ENCODE measurements at regions not wholly inside any gene's neighbourhood (a gene's known extent, or its start where the extent isn't known, plus 50 kb on each side); places are given as distances from the start of the nearest gene placed in this dataset.
"Not testable (repeated sequence)": the region's sequence is repeated elsewhere in the genome, so short reads cannot be mapped to it uniquely, and the experiment has no call there.

GRCh38 chr15:22519213-22519612 is 60.5 kb downstream of the GOLGA6L22 start:
- H3K36me3 ChIP-seq (ENCODE audit: control insufficient read depth, insufficient read depth, low read length); H3K27me3 ChIP-seq (ENCODE audit: control insufficient read depth, insufficient read depth, low read length); H3K27ac ChIP-seq (ENCODE audit: low read depth, low read length); H3K9me3 ChIP-seq (ENCODE audit: control insufficient read depth, insufficient read depth, low read depth, low read length); H3K4me1 ChIP-seq (ENCODE audit: control insufficient read depth, insufficient read depth, low read length); H3K4me3 ChIP-seq (ENCODE audit: low read depth, low read length); H3K9ac ChIP-seq (ENCODE audit: low read length): not testable (repeated sequence)

- not testable (repeated sequence) for H3K36me3 ChIP-seq (ENCODE audit: control insufficient read depth, insufficient read depth, low read length); H3K27me3 ChIP-seq (ENCODE audit: control insufficient read depth, insufficient read depth, low read length); H3K9me3 ChIP-seq (ENCODE audit: control insufficient read depth, insufficient read depth, low read depth, low read length); H3K4me3 ChIP-seq (ENCODE audit: low read depth, low read length); H3K9ac ChIP-seq (ENCODE audit: low read length); H3K27ac ChIP-seq (ENCODE audit: low read depth, low read length); H3K4me1 ChIP-seq (ENCODE audit: control insufficient read depth, insufficient read depth, low read length)
These were observed 67.8 kb downstream of the GOLGA6L22 start for GRCh38 chr15:22526537-22526936.

- H3K27ac ChIP-seq (ENCODE audit: low read depth, low read length); H3K27me3 ChIP-seq (ENCODE audit: control insufficient read depth, insufficient read depth, low read length); H3K9ac ChIP-seq (ENCODE audit: low read length); H3K4me1 ChIP-seq (ENCODE audit: control insufficient read depth, insufficient read depth, low read length); H3K4me3 ChIP-seq (ENCODE audit: low read depth, low read length); H3K9me3 ChIP-seq (ENCODE audit: control insufficient read depth, insufficient read depth, low read depth, low read length); H3K36me3 ChIP-seq (ENCODE audit: control insufficient read depth, insufficient read depth, low read length): not testable (repeated sequence)
These were observed 68.3 kb downstream of the GOLGA6L22 start for GRCh38 chr15:22527016-22527415.

- not testable (repeated sequence) for H3K4me1 ChIP-seq (ENCODE audit: control insufficient read depth, insufficient read depth, low read length); H3K36me3 ChIP-seq (ENCODE audit: control insufficient read depth, insufficient read depth, low read length); H3K9ac ChIP-seq (ENCODE audit: low read length); H3K4me3 ChIP-seq (ENCODE audit: low read depth, low read length); H3K27ac ChIP-seq (ENCODE audit: low read depth, low read length); H3K9me3 ChIP-seq (ENCODE audit: control insufficient read depth, insufficient read depth, low read depth, low read length); H3K27me3 ChIP-seq (ENCODE audit: control insufficient read depth, insufficient read depth, low read length)
These were observed 70.5 kb downstream of the GOLGA6L22 start for GRCh38 chr15:22529200-22529599.

GRCh38 chr15:22559701-22560100 is 101.0 kb downstream of the GOLGA6L22 start:
- H3K4me1 ChIP-seq (ENCODE audit: control insufficient read depth, insufficient read depth, low read length); H3K27me3 ChIP-seq (ENCODE audit: control insufficient read depth, insufficient read depth, low read length); H3K36me3 ChIP-seq (ENCODE audit: control insufficient read depth, insufficient read depth, low read length); H3K9ac ChIP-seq (ENCODE audit: low read length); H3K4me3 ChIP-seq (ENCODE audit: low read depth, low read length); H3K9me3 ChIP-seq (ENCODE audit: control insufficient read depth, insufficient read depth, low read depth, low read length); H3K27ac ChIP-seq (ENCODE audit: low read depth, low read length): not testable (repeated sequence)

GRCh38 chr15:22561716-22562115 is 103.0 kb downstream of the GOLGA6L22 start:
- not testable (repeated sequence) for H3K27ac ChIP-seq (ENCODE audit: low read depth, low read length); H3K9me3 ChIP-seq (ENCODE audit: control insufficient read depth, insufficient read depth, low read depth, low read length); H3K4me1 ChIP-seq (ENCODE audit: control insufficient read depth, insufficient read depth, low read length); H3K4me3 ChIP-seq (ENCODE audit: low read depth, low read length); H3K9ac ChIP-seq (ENCODE audit: low read length); H3K36me3 ChIP-seq (ENCODE audit: control insufficient read depth, insufficient read depth, low read length); H3K27me3 ChIP-seq (ENCODE audit: control insufficient read depth, insufficient read depth, low read length)

- not testable (repeated sequence) for H3K27ac ChIP-seq (ENCODE audit: low read depth, low read length); H3K9me3 ChIP-seq (ENCODE audit: control insufficient read depth, insufficient read depth, low read depth, low read length); H3K4me3 ChIP-seq (ENCODE audit: low read depth, low read length); H3K9ac ChIP-seq (ENCODE audit: low read length); H3K4me1 ChIP-seq (ENCODE audit: control insufficient read depth, insufficient read depth, low read length); H3K36me3 ChIP-seq (ENCODE audit: control insufficient read depth, insufficient read depth, low read length); H3K27me3 ChIP-seq (ENCODE audit: control insufficient read depth, insufficient read depth, low read length)
These were observed 107.8 kb downstream of the GOLGA6L22 start for GRCh38 chr15:22566510-22566909.

- not testable (repeated sequence) for H3K27ac ChIP-seq (ENCODE audit: low read depth, low read length); H3K36me3 ChIP-seq (ENCODE audit: control insufficient read depth, insufficient read depth, low read length); H3K4me3 ChIP-seq (ENCODE audit: low read depth, low read length); H3K27me3 ChIP-seq (ENCODE audit: control insufficient read depth, insufficient read depth, low read length); H3K4me1 ChIP-seq (ENCODE audit: control insufficient read depth, insufficient read depth, low read length); H3K9me3 ChIP-seq (ENCODE audit: control insufficient read depth, insufficient read depth, low read depth, low read length); H3K9ac ChIP-seq (ENCODE audit: low read length)
These were observed 110.8 kb downstream of the GOLGA6L22 start for GRCh38 chr15:22569486-22569885.

- not testable (repeated sequence) for H3K9me3 ChIP-seq (ENCODE audit: control insufficient read depth, insufficient read depth, low read depth, low read length); H3K27me3 ChIP-seq (ENCODE audit: control insufficient read depth, insufficient read depth, low read length); H3K27ac ChIP-seq (ENCODE audit: low read depth, low read length); H3K36me3 ChIP-seq (ENCODE audit: control insufficient read depth, insufficient read depth, low read length); H3K4me1 ChIP-seq (ENCODE audit: control insufficient read depth, insufficient read depth, low read length); H3K4me3 ChIP-seq (ENCODE audit: low read depth, low read length); H3K9ac ChIP-seq (ENCODE audit: low read length)
These were observed 113.5 kb downstream of the GOLGA6L22 start for GRCh38 chr15:22572152-22572735.

- H3K9ac ChIP-seq (ENCODE audit: low read length); H3K9me3 ChIP-seq (ENCODE audit: control insufficient read depth, insufficient read depth, low read depth, low read length); H3K27me3 ChIP-seq (ENCODE audit: control insufficient read depth, insufficient read depth, low read length); H3K27ac ChIP-seq (ENCODE audit: low read depth, low read length); H3K4me1 ChIP-seq (ENCODE audit: control insufficient read depth, insufficient read depth, low read length); H3K36me3 ChIP-seq (ENCODE audit: control insufficient read depth, insufficient read depth, low read length); H3K4me3 ChIP-seq (ENCODE audit: low read depth, low read length): not testable (repeated sequence)
These were observed 114.1 kb downstream of the GOLGA6L22 start for GRCh38 chr15:22572792-22573191.

GRCh38 chr15:22577828-22578227 is 119.1 kb downstream of the GOLGA6L22 start:
- not testable (repeated sequence) for H3K36me3 ChIP-seq (ENCODE audit: control insufficient read depth, insufficient read depth, low read length); H3K4me3 ChIP-seq (ENCODE audit: low read depth, low read length); H3K9me3 ChIP-seq (ENCODE audit: control insufficient read depth, insufficient read depth, low read depth, low read length); H3K27me3 ChIP-seq (ENCODE audit: control insufficient read depth, insufficient read depth, low read length); H3K27ac ChIP-seq (ENCODE audit: low read depth, low read length); H3K9ac ChIP-seq (ENCODE audit: low read length); H3K4me1 ChIP-seq (ENCODE audit: control insufficient read depth, insufficient read depth, low read length)

GRCh38 chr15:22579213-22579612 is 120.5 kb downstream of the GOLGA6L22 start:
- not testable (repeated sequence) for H3K27ac ChIP-seq (ENCODE audit: low read depth, low read length); H3K4me1 ChIP-seq (ENCODE audit: control insufficient read depth, insufficient read depth, low read length); H3K36me3 ChIP-seq (ENCODE audit: control insufficient read depth, insufficient read depth, low read length)

More at GRCh38 chr15:22579213-22579612, 120.5 kb downstream of the GOLGA6L22 start:
- H3K27me3 ChIP-seq (ENCODE audit: control insufficient read depth, insufficient read depth, low read length); H3K9me3 ChIP-seq (ENCODE audit: control insufficient read depth, insufficient read depth, low read depth, low read length); H3K9ac ChIP-seq (ENCODE audit: low read length); H3K4me3 ChIP-seq (ENCODE audit: low read depth, low read length): not testable (repeated sequence)
